OCI-LY1 (cell line): ENCODE measurements at regions not wholly inside any gene's neighbourhood (a gene's known extent, or its start where the extent isn't known, plus 50 kb on each side); places are given as distances from the start of the nearest gene placed in this dataset.

ENCODE experiments used
- H2AFZ ChIP-seq: fragments of 200-600 bp; sonication (generic), shearing (Covaris generic); 2 replicates; pipeline ENCODE4 v1.6.0; 2014; ENCODE audit warnings: antibody characterized with exemption, mild to moderate bottlenecking, low read length
- H3F3A ChIP-seq: fragments of 200-600 bp; sonication (generic), shearing (Covaris generic); 2 replicates; pipeline ENCODE4 v1.6.0; 2014; ENCODE audit warnings: mild to moderate bottlenecking, antibody characterized with exemption, low read length, moderate library complexity; ENCODE audit not compliant: insufficient read depth
- H3K27ac ChIP-seq: fragments of 200-600 bp; sonication (generic); 2 replicates; pipeline ENCODE4 v1.5.1; 2014; ENCODE audit warnings: low read length, mixed run types, mild to moderate bottlenecking, low read depth; ENCODE audit not compliant: poor library complexity, severe bottlenecking
- H3K27me3 ChIP-seq: fragments of 200-600 bp; sonication (generic); 2 replicates; pipeline ENCODE4 v1.6.0; 2014; ENCODE audit warnings: antibody characterized with exemption, mild to moderate bottlenecking, low read length, moderate library complexity; ENCODE audit not compliant: insufficient read depth
- H3K36me3 ChIP-seq: fragments of 200-600 bp; sonication (generic); 2 replicates; pipeline ENCODE4 v1.6.1; 2014; ENCODE audit warnings: mild to moderate bottlenecking, antibody characterized with exemption, low read length, moderate library complexity, mixed read lengths; ENCODE audit not compliant: insufficient read depth
- H3K4me1 ChIP-seq: fragments of 200-600 bp; sonication (generic); 2 replicates; pipeline ENCODE4 v1.5.1; 2014; ENCODE audit warnings: mild to moderate bottlenecking, low read length, moderate library complexity; ENCODE audit not compliant: insufficient read depth, severe bottlenecking
- H3K4me2 ChIP-seq: fragments of 200-600 bp; sonication (generic), shearing (Covaris generic); 2 replicates; pipeline ENCODE4 v1.6.1; 2014; ENCODE audit warnings: low read length
- H3K4me3 ChIP-seq: fragments of 200-600 bp; sonication (generic); 2 replicates; pipeline ENCODE4 v1.5.1; 2014; ENCODE audit warnings: low read length, low read depth, mild to moderate bottlenecking, mixed read lengths; ENCODE audit not compliant: poor library complexity, severe bottlenecking
- H3K79me2 ChIP-seq: fragments of 200-600 bp; shearing (Covaris generic); 2 replicates; pipeline ENCODE4 v1.6.1; 2016; ENCODE audit warnings: mixed run types, low read length, mixed read lengths; ENCODE audit not compliant: insufficient read depth
- H3K9ac ChIP-seq: fragments of 200-600 bp; sonication (generic), shearing (Covaris generic); 2 replicates; pipeline ENCODE4 v1.6.1; 2014; ENCODE audit warnings: mild to moderate bottlenecking, low read length, mixed read lengths
- H3K9me2 ChIP-seq: fragments of 200-600 bp; sonication (generic), shearing (Covaris generic); 2 replicates; pipeline ENCODE4 v1.6.1; 2014; ENCODE audit warnings: low read depth, mild to moderate bottlenecking, low read length, mixed read lengths
- H3K9me3 ChIP-seq: fragments of 200-600 bp; shearing (Covaris generic); 2 replicates; pipeline ENCODE4 v1.6.1; 2014; ENCODE audit warnings: low read length, mixed read lengths
- H4K20me1 ChIP-seq: fragments of 200-600 bp; sonication (generic), shearing (Covaris generic); 2 replicates; pipeline ENCODE4 v1.6.0; 2016; ENCODE audit warnings: mild to moderate bottlenecking, low read length; ENCODE audit not compliant: insufficient read depth
- EZH2 ChIP-seq: fragments of 200-600 bp; sonication (generic), shearing (Covaris generic); IDR thresholded peaks from 2 replicates; pipeline ENCODE4 v1.8.0; 2017; ENCODE audit warnings: borderline replicate concordance, mixed run types, mild to moderate bottlenecking, antibody characterized with exemption, low read length, moderate library complexity, mixed read lengths
- TF ChIP-seq, protein P1 (sequence below): fragments of 200-600 bp; sonication (generic), shearing (Covaris generic); IDR thresholded peaks from 2 replicates; pipeline ENCODE4 v1.5.1; 2017; ENCODE audit warnings: mild to moderate bottlenecking, antibody characterized with exemption, low read length, moderate library complexity, mixed read lengths

DNA sequence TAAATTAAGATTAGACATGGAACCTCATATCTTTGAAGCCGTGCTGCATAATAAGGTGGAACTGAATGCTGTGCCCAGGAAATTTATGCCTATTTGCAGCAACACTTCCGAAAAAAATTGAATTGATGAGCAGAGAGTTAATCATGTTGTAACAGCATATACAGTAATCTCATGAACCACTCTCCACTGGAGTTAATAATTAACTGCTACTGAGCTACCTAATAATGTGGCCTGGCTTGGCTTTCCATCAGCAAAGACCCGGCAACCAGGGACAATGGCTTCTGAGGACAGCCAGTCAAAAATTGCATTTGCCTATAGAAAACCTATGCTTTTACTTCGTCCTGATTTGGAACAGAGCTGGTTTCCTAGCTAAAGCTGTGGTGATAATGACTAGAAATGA is 63.8 kb upstream of the GATB start:
- TF ChIP-seq, protein P1, sequence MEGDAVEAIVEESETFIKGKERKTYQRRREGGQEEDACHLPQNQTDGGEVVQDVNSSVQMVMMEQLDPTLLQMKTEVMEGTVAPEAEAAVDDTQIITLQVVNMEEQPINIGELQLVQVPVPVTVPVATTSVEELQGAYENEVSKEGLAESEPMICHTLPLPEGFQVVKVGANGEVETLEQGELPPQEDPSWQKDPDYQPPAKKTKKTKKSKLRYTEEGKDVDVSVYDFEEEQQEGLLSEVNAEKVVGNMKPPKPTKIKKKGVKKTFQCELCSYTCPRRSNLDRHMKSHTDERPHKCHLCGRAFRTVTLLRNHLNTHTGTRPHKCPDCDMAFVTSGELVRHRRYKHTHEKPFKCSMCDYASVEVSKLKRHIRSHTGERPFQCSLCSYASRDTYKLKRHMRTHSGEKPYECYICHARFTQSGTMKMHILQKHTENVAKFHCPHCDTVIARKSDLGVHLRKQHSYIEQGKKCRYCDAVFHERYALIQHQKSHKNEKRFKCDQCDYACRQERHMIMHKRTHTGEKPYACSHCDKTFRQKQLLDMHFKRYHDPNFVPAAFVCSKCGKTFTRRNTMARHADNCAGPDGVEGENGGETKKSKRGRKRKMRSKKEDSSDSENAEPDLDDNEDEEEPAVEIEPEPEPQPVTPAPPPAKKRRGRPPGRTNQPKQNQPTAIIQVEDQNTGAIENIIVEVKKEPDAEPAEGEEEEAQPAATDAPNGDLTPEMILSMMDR: no peak
- TF ChIP-seq EZH2: no peak
- no peaks in the 10 kb centered on the region for H3K9me3 ChIP-seq
- H3K79me2 ChIP-seq: no peaks in the 10 kb centered on the region
- no peaks in the 10 kb centered on the region for H4K20me1 ChIP-seq
- no peaks in the 10 kb centered on the region for H3K27me3 ChIP-seq
- H3K36me3 ChIP-seq: no peaks in the 10 kb centered on the region
- no peaks in the 10 kb centered on the region for H3K4me1 ChIP-seq
- H3K9ac ChIP-seq: no peak overlapping the region
- H3K4me2 ChIP-seq: no peak overlapping the region
- no peaks in the 10 kb centered on the region for H3F3A ChIP-seq
- H2AFZ ChIP-seq: no peak overlapping the region
- H3K9me2 ChIP-seq: no peaks in the 10 kb centered on the region
- no peak overlapping the region for H3K4me3 ChIP-seq
- H3K27ac ChIP-seq: no peak overlapping the region

- H3K9me3 ChIP-seq: no peaks in the 10 kb centered on the region
- TF ChIP-seq EZH2: no peak
- TF ChIP-seq, protein P1: no peak
- H3K79me2 ChIP-seq: no peaks in the 10 kb centered on the region
- H3K9ac ChIP-seq: no peak overlapping the region
- no peak overlapping the region for H3K4me3 ChIP-seq
- no peaks in the 10 kb centered on the region for H3K4me1 ChIP-seq
- no peaks in the 10 kb centered on the region for H3K36me3 ChIP-seq
- H4K20me1 ChIP-seq: no peaks in the 10 kb centered on the region
- no peak overlapping the region for H3K27ac ChIP-seq
- no peaks in the 10 kb centered on the region for H3F3A ChIP-seq
- no peaks in the 10 kb centered on the region for H3K27me3 ChIP-seq
- H3K9me2 ChIP-seq: no peaks in the 10 kb centered on the region
- H3K4me2 ChIP-seq: no peak overlapping the region
- no peak overlapping the region for H2AFZ ChIP-seq
Measured at GRCh38 chr4:151822331-151822730, 61.5 kb upstream of the GATB start.

DNA sequence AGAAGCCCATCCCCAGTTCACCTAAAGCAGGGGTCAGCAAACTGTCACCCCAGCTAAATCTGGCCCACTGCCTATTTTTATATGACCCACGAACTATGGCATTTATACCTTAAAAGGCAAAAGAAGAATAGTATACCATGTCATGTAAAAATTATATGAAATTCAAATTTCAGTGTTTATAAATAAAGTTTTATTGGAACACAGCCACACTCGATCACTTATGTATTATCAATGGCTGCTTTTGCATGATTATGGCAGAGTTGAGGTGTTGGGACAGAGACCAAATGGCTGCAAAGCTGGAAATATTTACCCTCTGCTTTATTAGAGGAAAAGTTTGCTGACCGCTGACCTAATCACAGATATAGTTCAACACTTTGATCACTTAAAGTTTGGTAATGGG is 59.2 kb upstream of the GATB start:
- Histone ChIP-seq H3K27me3 (no peaks in the 10 kb centered on the region), H2AFZ (no peak overlapping the region), H4K20me1 (no peaks in the 10 kb centered on the region), H3K9me2 (no peaks in the 10 kb centered on the region), H3K9ac (no peak overlapping the region), H3K79me2 (no peaks in the 10 kb centered on the region), H3K4me3 (no peak overlapping the region), H3K4me2 (no peak overlapping the region), H3K4me1 (no peaks in the 10 kb centered on the region), H3K27ac (no peak overlapping the region), H3K9me3 (no peaks in the 10 kb centered on the region), H3K36me3 (no peaks in the 10 kb centered on the region), H3F3A (no peaks in the 10 kb centered on the region)
- TF ChIP-seq, protein P1: no peak
- no peak for TF ChIP-seq EZH2
